ENCODE measurements at regions not wholly inside any gene's neighbourhood (a gene's known extent, or its start where the extent isn't known, plus 50 kb on each side); places are given as distances from the start of the nearest gene placed in this dataset.
"Not testable (repeated sequence)": the region's sequence is repeated elsewhere in the genome, so short reads cannot be mapped to it uniquely, and the experiment has no call there.

DNA sequence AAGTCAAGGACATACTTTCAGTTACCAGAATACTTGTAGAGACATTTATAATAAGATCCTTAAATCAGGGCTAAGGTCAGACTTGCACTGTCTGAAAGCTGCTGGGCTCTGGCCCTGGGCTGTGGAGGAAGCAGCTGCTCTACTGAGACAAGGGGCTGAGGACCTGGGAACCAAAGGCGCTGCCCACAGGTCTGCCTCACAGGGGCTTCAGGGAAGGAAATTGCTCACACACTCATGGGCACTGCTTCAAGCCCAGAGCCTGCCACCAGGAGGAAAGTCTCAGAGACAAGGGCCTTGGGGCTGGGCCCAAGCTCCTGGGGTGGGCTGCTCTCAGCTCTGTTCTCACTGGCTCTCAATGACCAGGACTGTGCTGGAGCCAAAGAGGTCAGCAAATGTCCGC is 614.1 kb downstream of the RPIA start:
- not testable (repeated sequence) for H3K9me3 ChIP-seq (ENCODE audit: control insufficient read depth, low read length); H3K36me3 ChIP-seq (ENCODE audit: control insufficient read depth, insufficient read depth, low read length); H3K4me3 ChIP-seq (ENCODE audit: insufficient read depth, low read depth, low read length); H3K27me3 ChIP-seq (ENCODE audit: control insufficient read depth, insufficient read depth, low read length, poor library complexity, severe bottlenecking); H3K27ac ChIP-seq (ENCODE audit: insufficient read depth, low read depth, low read length, poor library complexity, severe bottlenecking); H3K4me1 ChIP-seq (ENCODE audit: control insufficient read depth, insufficient read depth, low read length)
- 90 to 93% methylated on average over 1 of the region's 2 CpGs for WGBS, 2 experiments

DNA sequence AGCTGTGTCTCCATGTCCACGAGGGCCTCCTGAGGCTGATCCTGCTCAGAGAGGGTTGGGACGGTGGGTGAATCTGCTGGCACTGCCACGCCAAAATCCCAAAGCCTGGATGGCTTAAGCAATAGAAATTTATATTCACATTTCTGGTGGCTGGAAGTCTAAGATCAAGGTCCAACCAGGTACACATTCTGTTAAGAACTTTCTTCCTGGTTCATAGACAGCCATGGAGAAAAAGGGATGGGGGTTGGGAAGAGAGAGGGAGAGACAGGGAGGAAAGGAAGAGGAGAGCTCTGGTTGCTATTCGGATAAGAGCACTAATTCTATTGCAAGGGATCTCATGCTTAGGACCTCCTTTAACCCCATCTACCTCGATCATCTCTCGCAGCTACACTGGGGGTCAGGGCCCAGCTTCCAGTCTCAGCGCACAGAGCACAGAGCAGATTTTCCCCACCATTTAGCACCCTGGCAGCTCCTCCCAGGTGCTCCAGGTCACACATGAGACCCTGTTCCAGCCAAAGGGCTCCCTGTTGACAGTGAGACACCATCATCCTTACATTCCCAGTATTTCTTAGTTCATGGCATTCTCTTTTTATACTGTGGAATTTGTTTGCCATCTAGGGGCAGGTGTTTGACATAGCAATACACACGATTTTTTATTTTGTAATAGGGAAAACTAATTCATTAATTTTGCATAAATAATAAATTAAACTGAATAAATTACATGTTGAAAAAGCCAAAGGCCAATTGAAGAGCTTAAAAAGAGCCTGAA is 615.6 kb downstream of the RPIA start:
- H3K36me3 ChIP-seq (ENCODE audit: control insufficient read depth, insufficient read depth, low read length); H3K27me3 ChIP-seq (ENCODE audit: control insufficient read depth, insufficient read depth, low read length, poor library complexity, severe bottlenecking); H3K9me3 ChIP-seq (ENCODE audit: control insufficient read depth, low read length); H3K4me3 ChIP-seq (ENCODE audit: insufficient read depth, low read depth, low read length); H3K27ac ChIP-seq (ENCODE audit: insufficient read depth, low read depth, low read length, poor library complexity, severe bottlenecking); H3K4me1 ChIP-seq (ENCODE audit: control insufficient read depth, insufficient read depth, low read length): not testable (repeated sequence)
- 57 to 85% methylated on average over 1 to 2 of the region's 8 CpGs for WGBS, 2 experiments

DNA sequence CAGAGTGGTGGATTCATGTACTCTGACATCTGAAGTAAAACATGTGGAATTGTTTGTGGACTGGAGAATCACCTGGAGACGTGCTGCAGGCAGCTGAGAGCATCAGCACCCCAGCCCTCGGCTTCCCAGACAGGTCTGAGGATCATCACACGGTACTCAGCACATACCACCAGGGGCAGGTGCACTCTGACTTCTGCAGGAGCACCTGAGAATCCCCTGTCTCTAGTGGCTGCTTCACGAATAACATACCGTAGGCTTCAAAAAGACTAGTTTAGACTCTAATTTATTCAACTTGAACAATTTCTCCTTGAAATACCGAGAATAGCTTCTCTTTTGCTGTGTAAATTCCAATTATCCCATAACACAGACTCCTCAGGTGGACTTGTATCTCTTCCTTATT is 627.5 kb downstream of the RPIA start:
- H3K36me3 ChIP-seq (ENCODE audit: control insufficient read depth, insufficient read depth, low read length); H3K4me3 ChIP-seq (ENCODE audit: insufficient read depth, low read depth, low read length): not testable (repeated sequence)
- no CpG with 5 or more reads among the region's 6 CpGs for WGBS, 2 experiments

DNA sequence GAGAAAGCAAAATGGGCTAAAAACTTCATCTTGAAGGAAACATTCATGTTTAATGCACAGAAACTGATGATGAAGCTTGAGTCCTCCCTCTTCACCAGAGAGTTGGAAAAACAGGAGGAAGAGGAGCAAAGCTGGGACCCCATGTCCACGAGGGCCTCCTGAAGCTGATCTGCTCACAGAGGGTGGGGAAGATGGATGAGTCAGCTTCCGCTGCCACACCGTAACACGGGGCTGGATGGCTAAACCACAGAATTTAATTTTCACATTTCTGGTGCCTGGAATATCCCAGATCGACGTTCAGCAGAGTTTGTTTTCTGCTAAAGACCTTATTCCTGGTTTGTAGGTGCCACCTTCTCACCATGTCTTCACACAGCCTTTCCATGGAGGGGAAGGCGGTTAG is 634.4 kb downstream of the RPIA start:
- not testable (repeated sequence) for H3K4me1 ChIP-seq (ENCODE audit: control insufficient read depth, insufficient read depth, low read length); H3K27me3 ChIP-seq (ENCODE audit: control insufficient read depth, insufficient read depth, low read length, poor library complexity, severe bottlenecking); H3K9me3 ChIP-seq (ENCODE audit: control insufficient read depth, low read length); H3K36me3 ChIP-seq (ENCODE audit: control insufficient read depth, insufficient read depth, low read length); H3K27ac ChIP-seq (ENCODE audit: insufficient read depth, low read depth, low read length, poor library complexity, severe bottlenecking); H3K4me3 ChIP-seq (ENCODE audit: insufficient read depth, low read depth, low read length)
- WGBS, 2 experiments, result no CpG with 5 or more reads among the region's 7 CpGs

More for the DNA sequence above, 627.5 kb downstream of the RPIA start:
- not testable (repeated sequence) for H3K4me1 ChIP-seq (ENCODE audit: control insufficient read depth, insufficient read depth, low read length); H3K9me3 ChIP-seq (ENCODE audit: control insufficient read depth, low read length); H3K27me3 ChIP-seq (ENCODE audit: control insufficient read depth, insufficient read depth, low read length, poor library complexity, severe bottlenecking); H3K27ac ChIP-seq (ENCODE audit: insufficient read depth, low read depth, low read length, poor library complexity, severe bottlenecking)

DNA sequence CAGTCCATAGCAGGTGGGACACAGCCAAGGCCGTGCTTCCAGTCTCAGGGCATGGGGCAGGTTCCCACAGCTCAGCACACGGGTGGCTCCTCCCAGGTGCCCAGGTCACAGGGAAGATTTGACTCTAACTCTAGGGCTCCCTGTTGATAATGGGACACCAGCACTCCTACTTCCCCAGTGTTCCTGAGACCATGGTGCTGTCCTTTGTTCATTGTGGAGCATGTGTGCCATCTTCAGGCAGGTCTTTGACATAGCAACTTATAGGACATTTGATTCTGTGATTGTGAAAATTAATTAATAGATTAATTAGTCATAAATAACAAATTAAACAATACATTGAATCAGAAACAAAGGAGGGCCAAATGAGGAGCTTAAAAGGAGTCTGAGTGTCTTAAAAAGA is 635.0 kb downstream of the RPIA start:
- WGBS, 2 experiments, result no CpG with 5 or more reads among the region's 2 CpGs
- not testable (repeated sequence) for H3K4me1 ChIP-seq (ENCODE audit: control insufficient read depth, insufficient read depth, low read length); H3K27ac ChIP-seq (ENCODE audit: insufficient read depth, low read depth, low read length, poor library complexity, severe bottlenecking); H3K36me3 ChIP-seq (ENCODE audit: control insufficient read depth, insufficient read depth, low read length); H3K9me3 ChIP-seq (ENCODE audit: control insufficient read depth, low read length); H3K4me3 ChIP-seq (ENCODE audit: insufficient read depth, low read depth, low read length); H3K27me3 ChIP-seq (ENCODE audit: control insufficient read depth, insufficient read depth, low read length, poor library complexity, severe bottlenecking)

DNA sequence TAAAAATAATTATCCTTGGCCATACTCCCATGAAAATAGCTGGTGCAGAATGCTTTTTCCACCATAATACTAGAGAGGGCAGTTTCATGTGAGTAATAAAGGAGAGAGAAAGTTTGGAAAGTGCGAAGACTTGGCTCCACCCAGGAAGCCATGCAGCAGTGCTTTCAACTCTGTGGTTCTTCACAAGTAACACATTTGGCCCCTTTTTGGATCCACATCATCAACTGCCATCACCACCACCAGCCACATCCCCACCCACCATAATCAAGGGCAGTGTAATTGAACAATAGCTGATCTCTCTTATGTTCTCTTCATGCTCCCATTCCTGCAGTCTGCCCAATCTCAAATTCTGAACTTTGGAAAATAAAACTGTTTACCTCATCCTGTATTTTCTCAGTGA is 637.3 kb downstream of the RPIA start:
- no CpG with 5 or more reads among the region's 1 CpG for WGBS, 2 experiments
- not testable (repeated sequence) for H3K9me3 ChIP-seq (ENCODE audit: control insufficient read depth, low read length); H3K36me3 ChIP-seq (ENCODE audit: control insufficient read depth, insufficient read depth, low read length); H3K27ac ChIP-seq (ENCODE audit: insufficient read depth, low read depth, low read length, poor library complexity, severe bottlenecking); H3K4me1 ChIP-seq (ENCODE audit: control insufficient read depth, insufficient read depth, low read length); H3K27me3 ChIP-seq (ENCODE audit: control insufficient read depth, insufficient read depth, low read length, poor library complexity, severe bottlenecking); H3K4me3 ChIP-seq (ENCODE audit: insufficient read depth, low read depth, low read length)

Data from ectodermal cell (in vitro differentiated cells).